ENCODE measurements at regions not wholly inside any gene's neighbourhood (a gene's known extent, or its start where the extent isn't known, plus 50 kb on each side); places are given as distances from the start of the nearest gene placed in this dataset.

- TF ChIP-seq GABPA (IDR thresholded peaks at IDR 0.05 in 1 of 2, conservative IDR thresholded peaks at IDR 0.05 in 1 of 2) (no peak), RAD21 (IDR thresholded peaks at IDR 0.05) (no peak), ZBTB33 (IDR thresholded peaks at IDR 0.05) (no peak), FOXA2 (IDR thresholded peaks at IDR 0.05) (no peak), HNF4G (IDR thresholded peaks at IDR 0.05) (no peak), HNF4A (conservative IDR thresholded peaks at IDR 0.05) (no peak), MAX (IDR thresholded peaks at IDR 0.05) (no peak), YY1 (IDR thresholded peaks at IDR 0.05) (no peak)
These were observed 1109.7 kb downstream of the FLRT2 start (continued) for GRCh38 chr14:86639666-86640065.

- no peak overlapping the region for H3K9ac ChIP-seq (ENCODE audit: low read depth in 1 of 2, low read length in 2 of 2)
- H3K9me3 ChIP-seq (ENCODE audit: control insufficient read depth in 4 of 4, low read length in 3 of 4): no peaks in the 10 kb centered on the region
- H3K27ac ChIP-seq (ENCODE audit: low read depth in 1 of 2, low read length in 2 of 2): no peak overlapping the region
- H3K36me3 ChIP-seq (ENCODE audit: control insufficient read depth in 4 of 4, insufficient read depth in 3 of 4, low read depth in 1 of 4, low read length in 3 of 4): no peaks in the 10 kb centered on the region
- no peaks in the 10 kb centered on the region for H3K4me1 ChIP-seq (ENCODE audit: control insufficient read depth in 4 of 4, insufficient read depth in 4 of 4, low read length in 3 of 4)
- no peak overlapping the region for H3K4me3 ChIP-seq (ENCODE audit: low read depth in 1 of 3, low read length in 3 of 3)
- TF ChIP-seq FOXA2 (IDR thresholded peaks at IDR 0.05) (no peak), CTCF (IDR thresholded peaks at IDR 0.05; ENCODE audit: low read depth, low read length, missing input control) (no peak), ZBTB33 (IDR thresholded peaks at IDR 0.05) (no peak), ATF3 (IDR thresholded peaks at IDR 0.05) (no peak), NR2F2 (IDR thresholded peaks at IDR 0.05) (no peak), JUND (IDR thresholded peaks at IDR 0.05) (no peak), MAX (IDR thresholded peaks at IDR 0.05) (no peak), HNF4A (conservative IDR thresholded peaks at IDR 0.05) (no peak), RXRA (IDR thresholded peaks at IDR 0.05) (no peak), REST (IDR thresholded peaks at IDR 0.05) (no peak), FOXA1 (IDR thresholded peaks at IDR 0.05) (no peak)
- 85% methylated on average over 5 of the region's 5 CpGs for WGBS
- no peaks in the 10 kb centered on the region for H3K27me3 ChIP-seq (ENCODE audit: control insufficient read depth in 4 of 4, insufficient read depth in 4 of 4, low read length in 3 of 4)
- no peak for DNase-seq (ENCODE audit: low spot score)
These were observed 1109.2 kb downstream of the FLRT2 start for GRCh38 chr14:86639146-86639545.
